Prostate gland (tissue), 2 donors: ENCODE measurements at regions not wholly inside any gene's neighbourhood (a gene's known extent, or its start where the extent isn't known, plus 50 kb on each side); places are given as distances from the start of the nearest gene placed in this dataset.

Experiments
- POLR2A ChIP-seq: fragments of 450-650 bp; IDR thresholded peaks from one replicate; pipeline ENCODE4 v1.6.1; 2016; ENCODE audit warnings: antibody characterized with exemption, mild to moderate bottlenecking
- TF ChIP-seq, protein P1 (sequence below), 4 experiments: fragments of 200-600 bp in 2 of 4; fragments of 450-650 bp in 2 of 4; sonication (generic) in 2 of 4; IDR thresholded peaks; 1 replicate in 3 of 4; 2 replicates in 1 of 4; pipeline ENCODE4 v1.5.1; 2016 to 2019; ENCODE audit warnings: antibody characterized with exemption in 4 of 4, mild to moderate bottlenecking in 2 of 4, moderate library complexity in 2 of 4

- TF ChIP-seq, protein P1, sequence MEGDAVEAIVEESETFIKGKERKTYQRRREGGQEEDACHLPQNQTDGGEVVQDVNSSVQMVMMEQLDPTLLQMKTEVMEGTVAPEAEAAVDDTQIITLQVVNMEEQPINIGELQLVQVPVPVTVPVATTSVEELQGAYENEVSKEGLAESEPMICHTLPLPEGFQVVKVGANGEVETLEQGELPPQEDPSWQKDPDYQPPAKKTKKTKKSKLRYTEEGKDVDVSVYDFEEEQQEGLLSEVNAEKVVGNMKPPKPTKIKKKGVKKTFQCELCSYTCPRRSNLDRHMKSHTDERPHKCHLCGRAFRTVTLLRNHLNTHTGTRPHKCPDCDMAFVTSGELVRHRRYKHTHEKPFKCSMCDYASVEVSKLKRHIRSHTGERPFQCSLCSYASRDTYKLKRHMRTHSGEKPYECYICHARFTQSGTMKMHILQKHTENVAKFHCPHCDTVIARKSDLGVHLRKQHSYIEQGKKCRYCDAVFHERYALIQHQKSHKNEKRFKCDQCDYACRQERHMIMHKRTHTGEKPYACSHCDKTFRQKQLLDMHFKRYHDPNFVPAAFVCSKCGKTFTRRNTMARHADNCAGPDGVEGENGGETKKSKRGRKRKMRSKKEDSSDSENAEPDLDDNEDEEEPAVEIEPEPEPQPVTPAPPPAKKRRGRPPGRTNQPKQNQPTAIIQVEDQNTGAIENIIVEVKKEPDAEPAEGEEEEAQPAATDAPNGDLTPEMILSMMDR (IDR thresholded peaks at IDR 0.05) = no peak
- no peak for TF ChIP-seq POLR2A
Measured at GRCh38 chr6:105911106-105911629, 175.0 kb upstream of the PRDM1 start.
